Activated T-cell treated with anti-CD3 and anti-CD28 coated beads for 24 hours (primary cell): ENCODE measurements at regions not wholly inside any gene's neighbourhood (a gene's known extent, or its start where the extent isn't known, plus 50 kb on each side); places are given as distances from the start of the nearest gene placed in this dataset.
"Not testable (repeated sequence)": the region's sequence is repeated elsewhere in the genome, so short reads cannot be mapped to it uniquely, and the experiment has no call there.

Source experiments
- DNase-seq: peaks from one replicate; pipeline ENCODE4 v3.0.0-alpha.2; 2020; ENCODE audit warnings: low read depth

GRCh38 chr3:176193032-176193730, 1004.1 kb downstream of the TBL1XR1 start:
- no peak for DNase-seq

- no peak for DNase-seq
These were observed 1006.5 kb downstream of the TBL1XR1 start for GRCh38 chr3:176190755-176191154.

GRCh38 chr3:176183181-176183580, 1014.1 kb downstream of the TBL1XR1 start:
- no peak for DNase-seq

GRCh38 chr3:176174060-176174459, 1023.2 kb downstream of the TBL1XR1 start:
- no peak for DNase-seq

- DNase-seq, result no peak
These were observed 1024.8 kb downstream of the TBL1XR1 start for GRCh38 chr3:176172492-176172891.

- DNase-seq, result no peak
These were observed 1030.0 kb downstream of the TBL1XR1 start for GRCh38 chr3:176167272-176167671.

- DNase-seq, result no peak
These were observed 1036.3 kb downstream of the TBL1XR1 start for GRCh38 chr3:176160997-176161396.

GRCh38 chr3:176159796-176160195, 1037.5 kb downstream of the TBL1XR1 start:
- DNase-seq, result no peak

- DNase-seq, result no peak
These were observed 1042.3 kb downstream of the TBL1XR1 start for GRCh38 chr3:176155012-176155411.

- DNase-seq, result no peak
These were observed 1047.7 kb downstream of the TBL1XR1 start for GRCh38 chr3:176149567-176149966.

GRCh38 chr3:176147251-176147650, 1050.0 kb downstream of the TBL1XR1 start:
- no peak for DNase-seq

- no peak for DNase-seq
These were observed 1055.4 kb downstream of the TBL1XR1 start for GRCh38 chr3:176141837-176142236.

- DNase-seq, result no peak
These were observed 1076.8 kb downstream of the TBL1XR1 start for GRCh38 chr3:176120507-176120906.

- DNase-seq, result no peak
These were observed 1077.5 kb downstream of the TBL1XR1 start for GRCh38 chr3:176119826-176120225.

GRCh38 chr3:176106380-176106779, 1090.9 kb downstream of the TBL1XR1 start:
- DNase-seq, result no peak

GRCh38 chr3:176097027-176097426, 1100.3 kb downstream of the TBL1XR1 start:
- no peak for DNase-seq

- DNase-seq, result not testable (repeated sequence)
These were observed 1103.4 kb downstream of the TBL1XR1 start for GRCh38 chr3:176093892-176094291.

GRCh38 chr3:176090727-176091126, 1106.6 kb downstream of the TBL1XR1 start:
- DNase-seq, result no peak

- no peak for DNase-seq
These were observed 1108.3 kb downstream of the TBL1XR1 start for GRCh38 chr3:176088962-176089383.

- DNase-seq, result no peak
These were observed 1110.1 kb downstream of the TBL1XR1 start for GRCh38 chr3:176087066-176087697.

GRCh38 chr3:176079785-176080184, 1117.5 kb downstream of the TBL1XR1 start:
- no peak for DNase-seq

- DNase-seq, result no peak
These were observed 1118.4 kb downstream of the TBL1XR1 start for GRCh38 chr3:176078906-176079305.

GRCh38 chr3:176075491-176075890, 1121.8 kb downstream of the TBL1XR1 start:
- DNase-seq, result no peak

GRCh38 chr3:176075046-176075445, 1122.2 kb downstream of the TBL1XR1 start:
- DNase-seq, result no peak
